ENCODE measurements at regions not wholly inside any gene's neighbourhood (a gene's known extent, or its start where the extent isn't known, plus 50 kb on each side); places are given as distances from the start of the nearest gene placed in this dataset.
"Not testable (repeated sequence)": the region's sequence is repeated elsewhere in the genome, so short reads cannot be mapped to it uniquely, and the experiment has no call there.

DNA sequence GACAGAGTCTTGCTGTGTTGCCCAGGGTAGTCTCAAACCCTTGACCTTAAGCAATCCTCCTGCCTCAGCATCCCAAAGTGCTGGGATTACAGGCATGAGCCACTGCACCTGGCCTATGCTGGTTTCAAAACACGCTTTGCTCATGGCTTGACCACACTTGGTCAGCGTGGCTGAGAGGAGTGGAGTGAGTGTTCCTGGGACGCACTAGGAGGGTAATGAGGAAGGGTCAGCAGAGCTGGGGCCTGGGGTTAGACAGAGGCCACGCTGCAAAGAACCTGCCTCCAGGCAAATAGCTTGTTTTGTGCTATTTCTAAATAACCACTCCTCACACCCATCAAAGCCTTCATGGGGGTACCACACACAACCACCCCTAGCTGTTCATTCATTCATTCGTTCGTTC is 77.9 kb upstream of the TOX2 start:
- no peak for DNase-seq

DNA sequence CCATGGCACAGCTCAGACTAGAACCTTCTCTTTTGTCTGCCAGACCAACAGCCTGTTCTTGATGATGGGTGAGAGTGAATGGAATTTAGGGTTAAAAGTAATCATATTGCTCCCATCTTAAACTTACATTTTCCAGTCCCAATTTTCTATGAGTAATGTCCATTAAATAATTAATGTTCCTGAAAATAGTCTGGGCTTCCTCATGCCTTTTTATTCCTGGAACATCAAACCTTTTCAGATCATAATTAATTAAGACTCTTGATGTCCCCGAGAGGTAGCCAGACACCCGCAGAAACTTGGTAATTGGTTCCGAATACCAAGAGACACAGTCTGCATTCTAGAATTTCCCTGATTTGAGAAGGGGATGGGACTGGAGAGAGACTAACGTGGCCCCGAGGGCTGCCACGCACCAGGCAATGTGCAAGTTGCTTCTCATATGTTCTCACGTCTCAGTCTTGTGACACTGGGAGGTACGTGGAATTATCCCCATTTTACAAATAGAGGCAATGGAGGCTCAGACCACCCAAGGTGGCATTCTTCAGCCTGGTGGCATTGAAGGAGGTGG is 78.6 kb upstream of the TOX2 start:
- no peak for DNase-seq

- no peak for DNase-seq
These were observed 80.9 kb upstream of the TOX2 start for GRCh38 chr20:43833511-43834395.

GRCh38 chr20:43832961-43833360 is 81.7 kb upstream of the TOX2 start:
- DNase-seq: no peak

DNA sequence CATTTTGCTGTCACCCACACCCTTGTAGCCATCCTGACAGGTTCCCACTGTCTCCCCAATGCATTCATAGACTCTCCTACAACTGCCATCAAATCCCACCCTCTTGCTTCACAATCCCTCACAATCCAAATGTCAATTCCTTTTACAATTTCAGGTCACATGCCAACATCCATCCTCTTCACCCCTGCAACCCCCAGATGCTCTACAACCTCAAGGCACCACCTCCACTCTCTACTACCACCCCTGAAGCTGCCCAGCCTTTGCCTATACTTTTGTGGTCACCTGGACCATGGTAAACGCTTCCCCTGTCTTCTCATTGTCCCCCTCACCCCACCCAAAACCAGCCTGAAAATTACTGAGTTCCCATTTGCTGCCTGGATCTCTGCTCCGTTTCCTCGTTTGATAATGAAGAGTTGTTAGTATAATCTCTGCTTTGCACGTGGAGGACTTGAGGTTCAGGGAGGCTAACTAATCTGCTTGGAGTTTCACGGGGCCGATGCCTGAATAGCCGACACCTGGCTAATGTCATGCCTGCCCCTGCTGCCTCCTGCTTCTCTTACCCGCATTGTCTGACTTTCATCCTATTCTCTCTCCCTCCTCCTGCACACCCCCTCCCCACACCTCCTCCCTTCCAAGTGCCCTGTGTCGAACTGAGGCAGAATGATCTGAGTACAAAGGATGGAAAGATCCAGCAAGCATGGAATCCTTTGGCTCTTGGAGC is 82.4 kb upstream of the TOX2 start:
- DNase-seq: no peak

GRCh38 chr20:43831481-43832065 is 83.1 kb upstream of the TOX2 start:
- no peak for DNase-seq

DNA sequence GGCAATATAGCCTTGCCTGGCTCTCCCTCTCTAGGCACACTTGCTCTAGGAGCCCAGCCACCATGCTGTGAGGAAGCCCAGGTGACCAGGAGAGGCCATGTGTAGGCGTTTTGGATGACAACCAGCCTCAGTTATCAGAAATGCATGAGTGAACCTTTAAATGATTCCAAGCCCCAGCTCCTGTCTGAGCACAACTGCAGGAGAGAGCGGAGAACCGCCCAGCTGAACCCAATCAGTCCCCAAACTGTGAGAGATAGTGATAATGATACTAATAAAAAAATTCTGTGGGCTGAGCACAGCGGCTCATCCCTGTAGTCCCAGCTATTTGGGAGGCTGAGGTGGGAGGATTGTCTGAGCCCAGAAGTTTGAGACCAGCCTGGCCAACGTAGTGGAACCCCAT is 83.8 kb upstream of the TOX2 start:
- DNase-seq: no peak

GRCh38 chr20:43829951-43830690 is 84.5 kb upstream of the TOX2 start:
- DNase-seq: no peak

DNA sequence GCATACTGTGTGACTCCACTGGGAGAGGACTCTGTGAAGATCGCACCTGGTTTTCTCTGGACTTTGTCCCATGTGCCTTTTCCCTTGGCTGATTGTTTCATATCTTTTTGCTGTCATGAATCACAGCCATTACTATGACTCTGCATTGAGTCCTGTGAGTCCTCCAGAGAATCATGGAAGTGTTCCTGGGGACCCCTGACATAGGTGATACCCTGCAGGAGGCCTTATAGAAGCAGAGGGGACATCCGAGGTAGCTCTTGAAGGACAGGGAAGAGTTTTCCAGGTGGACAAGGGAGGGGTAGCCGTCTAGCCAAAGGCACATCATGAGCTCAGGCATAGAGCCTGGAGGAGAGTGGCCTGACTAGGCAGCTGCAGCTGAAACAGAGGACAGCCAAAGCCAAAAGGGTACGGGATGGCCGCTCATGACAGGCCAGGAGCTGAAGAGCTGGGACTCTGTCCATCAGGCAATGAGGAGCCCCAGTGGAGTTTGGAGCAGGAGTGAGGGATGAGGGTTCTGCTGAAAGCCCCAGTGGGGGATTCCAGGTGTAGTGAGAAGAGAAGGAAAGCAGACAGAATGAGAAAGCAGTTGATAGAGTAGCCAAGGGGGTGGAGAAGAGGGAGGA is 86.6 kb upstream of the TOX2 start:
- DNase-seq: no peak

- DNase-seq: not testable (repeated sequence)
These were observed 87.7 kb upstream of the TOX2 start for GRCh38 chr20:43826943-43827342.

GRCh38 chr20:43825581-43825980 is 89.1 kb upstream of the TOX2 start:
- DNase-seq: no peak

DNA sequence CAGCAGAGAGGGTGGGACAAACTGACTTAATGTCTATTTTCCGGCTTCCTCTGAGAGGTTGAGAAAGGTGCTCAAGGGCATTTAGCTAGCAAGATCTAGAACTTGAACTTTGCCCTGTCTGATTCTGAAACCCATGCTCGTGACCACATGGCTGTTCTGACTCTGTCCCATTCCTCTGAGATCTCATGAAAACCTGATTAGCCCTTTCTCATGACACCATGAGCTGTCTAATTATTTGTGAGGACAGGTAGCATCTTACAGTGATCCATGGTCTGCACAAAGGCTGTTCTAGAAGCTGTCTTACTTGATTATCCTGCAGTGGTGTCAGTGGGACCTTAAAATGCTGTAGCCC is 89.6 kb upstream of the TOX2 start:
- no peak for DNase-seq

- DNase-seq: no peak
These were observed 90.2 kb upstream of the TOX2 start for GRCh38 chr20:43824309-43825050.

GRCh38 chr20:43821795-43822194 is 92.9 kb upstream of the TOX2 start:
- no peak for DNase-seq

GRCh38 chr20:43820731-43821330 is 93.8 kb upstream of the TOX2 start:
- no peak for DNase-seq

DNA sequence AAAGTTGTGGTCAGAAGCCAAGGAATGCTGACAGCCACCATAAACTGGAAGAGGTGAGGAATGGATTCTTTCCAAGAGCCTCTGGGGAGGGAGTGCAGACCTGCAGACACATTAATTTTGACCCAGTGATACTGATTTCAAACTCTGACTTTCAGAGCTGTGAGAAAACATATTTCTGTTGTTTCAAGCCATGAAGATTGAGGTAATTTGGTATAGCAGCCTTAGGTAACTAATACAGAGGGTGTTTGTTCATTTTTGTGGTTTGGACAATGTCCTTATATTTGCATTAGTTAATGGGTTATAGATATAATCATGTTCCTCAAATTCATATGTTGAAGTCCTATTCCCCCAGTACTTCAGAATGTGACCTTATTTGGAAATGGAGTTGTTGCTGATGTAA is 85.4 kb upstream of the GTSF1L start:
- no peak for DNase-seq

- DNase-seq: no peak
These were observed 82.5 kb upstream of the GTSF1L start for GRCh38 chr20:43809206-43809819.

DNA sequence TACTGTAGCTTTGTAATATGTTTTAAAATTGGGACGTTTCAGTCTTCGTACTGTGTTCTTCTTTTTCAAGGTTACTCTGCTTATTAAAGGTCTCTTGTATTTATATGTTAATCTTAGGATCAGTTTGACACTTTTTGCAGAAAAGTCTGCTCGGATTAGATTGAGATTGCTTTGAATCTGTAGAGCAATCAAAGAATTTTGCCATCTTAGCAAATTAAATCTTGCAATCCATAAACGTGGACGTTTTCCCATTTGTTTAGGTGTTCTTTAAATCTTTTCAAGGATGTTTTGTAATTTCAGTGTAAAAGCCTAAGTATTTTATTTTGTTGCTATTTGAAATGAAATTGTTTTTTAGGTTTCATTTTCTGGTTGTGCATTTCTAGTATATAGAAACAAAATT is 78.0 kb upstream of the GTSF1L start:
- no peak for DNase-seq

DNA sequence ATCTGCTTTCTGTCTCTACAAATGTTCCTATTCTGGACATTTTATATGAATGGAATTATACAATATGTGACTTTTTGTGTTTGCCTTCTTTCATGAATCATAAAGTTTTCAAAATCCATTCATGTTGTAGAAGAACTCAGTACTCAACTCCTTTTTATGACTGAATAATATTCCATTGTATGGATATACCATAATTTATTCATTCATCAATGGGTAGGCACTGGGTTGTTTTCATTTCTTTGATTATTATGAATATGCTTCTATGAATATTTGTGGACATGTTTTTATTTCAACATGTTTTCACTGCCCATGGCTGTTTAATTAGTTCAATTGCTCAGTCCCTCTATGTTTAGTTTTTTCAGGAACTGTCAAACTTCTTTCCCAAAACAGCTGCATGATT is 76.5 kb upstream of the GTSF1L start:
- no peak for DNase-seq

GRCh38 chr20:43800186-43800585 is 73.4 kb upstream of the GTSF1L start:
- no peak for DNase-seq

DNA sequence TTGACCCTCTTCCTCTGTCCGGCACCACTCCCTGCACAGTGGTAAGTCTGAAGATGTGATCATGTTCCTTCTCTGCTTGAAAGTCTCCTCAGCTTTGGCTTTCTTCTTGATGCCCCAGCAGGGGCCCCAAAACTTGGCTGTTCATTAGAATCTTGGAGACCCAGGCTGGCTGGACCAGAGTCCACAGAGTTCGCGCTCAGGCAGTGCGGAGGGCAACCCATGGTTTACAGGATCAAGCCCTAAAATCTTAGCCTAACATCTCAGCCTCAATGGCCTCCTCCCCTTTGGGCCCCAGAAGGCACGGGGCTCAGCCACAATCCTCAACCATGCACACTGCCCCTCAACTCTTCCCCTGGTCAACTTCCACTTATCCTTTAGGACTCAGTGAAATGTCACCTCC is 72.9 kb upstream of the GTSF1L start:
- no peak for DNase-seq
